Liver (tissue), 8 donors: ENCODE measurements at regions not wholly inside any gene's neighbourhood (a gene's known extent, or its start where the extent isn't known, plus 50 kb on each side); places are given as distances from the start of the nearest gene placed in this dataset.

Experiments used
- DNase-seq: peaks from one replicate; pipeline ENCODE4 v3.0.0-alpha.2; 2017; ENCODE audit warnings: low spot score
- H3K27ac ChIP-seq, 2 donors: one replicate each; pipeline ENCODE4 v1.7.0; 2013; ENCODE audit warnings: inconsistent platforms in 2 of 2, low read length in 2 of 2, control low read depth in 1 of 2, low read depth in 1 of 2, mild to moderate bottlenecking in 1 of 2
- H3K27me3 ChIP-seq, 4 donors: one replicate each; pipeline versions ENCODE4 v1.6.1 to v1.7.0; 2013; ENCODE audit warnings: low read length in 3 of 4, inconsistent platforms in 1 of 4, mild to moderate bottlenecking in 1 of 4, moderate library complexity in 1 of 4; ENCODE audit not compliant: control insufficient read depth in 4 of 4, insufficient read depth in 4 of 4
- H3K36me3 ChIP-seq, 4 donors: one replicate each; pipeline versions ENCODE4 v1.6.1 to v1.7.0; 2013; ENCODE audit warnings: low read length in 3 of 4, mild to moderate bottlenecking in 3 of 4, low read depth in 1 of 4, moderate library complexity in 1 of 4; ENCODE audit not compliant: control insufficient read depth in 4 of 4, insufficient read depth in 3 of 4
- H3K4me1 ChIP-seq, 4 donors: one replicate each; pipeline versions ENCODE4 v1.6.1 to v1.7.0; 2013; ENCODE audit warnings: low read length in 3 of 4, mild to moderate bottlenecking in 3 of 4, moderate library complexity in 1 of 4; ENCODE audit not compliant: control insufficient read depth in 4 of 4, insufficient read depth in 4 of 4
- H3K4me3 ChIP-seq, 3 donors: one replicate each; pipeline versions ENCODE4 v1.6.1 to v1.7.0; 2013; ENCODE audit warnings: low read length in 3 of 3, control low read depth in 1 of 3, low read depth in 1 of 3, mild to moderate bottlenecking in 1 of 3
- H3K9ac ChIP-seq, 2 donors: one replicate each; pipeline ENCODE4 v1.7.0; 2013; ENCODE audit warnings: low read length in 2 of 2, mild to moderate bottlenecking in 2 of 2, moderate library complexity in 2 of 2, control low read depth in 1 of 2, low read depth in 1 of 2
- H3K9me3 ChIP-seq, 4 donors: one replicate each; pipeline versions ENCODE4 v1.6.1 to v1.7.0; 2013; ENCODE audit warnings: low read length in 3 of 4; ENCODE audit not compliant: control insufficient read depth in 4 of 4
- EGR1 ChIP-seq, 2 donors: IDR thresholded peaks; 2 replicates each; pipeline ENCODE4 v1.6.1; 2016 to 2018; ENCODE audit warnings: antibody characterized with exemption in 2 of 2, low read depth in 2 of 2
- FOXA1 ChIP-seq: IDR thresholded peaks from 2 replicates; pipeline ENCODE4 v1.6.1; 2016; ENCODE audit warnings: antibody characterized with exemption
- FOXA2 ChIP-seq: IDR thresholded peaks from 2 replicates; pipeline ENCODE4 v1.6.1; 2016; ENCODE audit warnings: antibody characterized with exemption
- GABPA ChIP-seq, 2 donors: IDR thresholded peaks in 1 of 2; conservative IDR thresholded peaks in 1 of 2; 2 replicates each; pipeline ENCODE4 v1.6.1; 2016; ENCODE audit warnings: antibody characterized with exemption in 2 of 2, mild to moderate bottlenecking in 1 of 2, moderate library complexity in 1 of 2
- HNF4A ChIP-seq, 2 donors: conservative IDR thresholded peaks; 2 replicates each; pipeline ENCODE4 v1.6.1; 2016; ENCODE audit warnings: antibody characterized with exemption in 2 of 2, mild to moderate bottlenecking in 2 of 2
- HNF4G ChIP-seq: IDR thresholded peaks from 2 replicates; pipeline ENCODE4 v1.6.1; 2016; ENCODE audit warnings: antibody characterized with exemption
- JUND ChIP-seq, 2 donors: IDR thresholded peaks; 2 replicates each; pipeline ENCODE4 v1.6.1; 2016; ENCODE audit warnings: antibody characterized with exemption in 2 of 2
- NR2F2 ChIP-seq: IDR thresholded peaks from 2 replicates; pipeline ENCODE4 v1.6.1; 2016; ENCODE audit warnings: antibody characterized with exemption
- RAD21 ChIP-seq, 2 donors: IDR thresholded peaks; 2 replicates each; pipeline ENCODE4 v1.6.1; 2016; ENCODE audit warnings: antibody characterized with exemption in 2 of 2, mild to moderate bottlenecking in 2 of 2
- RXRA ChIP-seq, 2 donors: IDR thresholded peaks; 2 replicates each; pipeline ENCODE4 v1.6.1; 2017 to 2018; ENCODE audit warnings: antibody characterized with exemption in 2 of 2, mild to moderate bottlenecking in 1 of 2
- SP1 ChIP-seq: IDR thresholded peaks from 2 replicates; pipeline ENCODE4 v1.6.1; 2018; ENCODE audit warnings: antibody characterized with exemption, mild to moderate bottlenecking
- TAF1 ChIP-seq: conservative IDR thresholded peaks from 2 replicates; pipeline ENCODE4 v1.6.1; 2016; ENCODE audit warnings: antibody characterized with exemption, mild to moderate bottlenecking
- YY1 ChIP-seq: IDR thresholded peaks from 2 replicates; pipeline ENCODE4 v1.6.1; 2016; ENCODE audit warnings: antibody characterized with exemption, mild to moderate bottlenecking
- WGBS: extraction: QIAGEN DNeasy Blood & Tissue Kit; methylation state at CpG from one replicate; pipeline ENCODE4 v1.1.7; 2013; 5-methylcytosine and 5-hydroxymethylcytosine counted together
- TF ChIP-seq, protein P1 (sequence below): IDR thresholded peaks from 2 replicates; pipeline ENCODE4 v1.6.1; 2016; ENCODE audit warnings: antibody characterized with exemption
- TF ChIP-seq, protein P2 (sequence below): IDR thresholded peaks from 2 replicates; pipeline ENCODE4 v1.6.1; 2016; ENCODE audit warnings: antibody characterized with exemption
- TF ChIP-seq, protein P3 (sequence below): IDR thresholded peaks from 2 replicates; pipeline ENCODE4 v1.6.1; 2016; ENCODE audit warnings: antibody characterized with exemption
- TF ChIP-seq, protein P4 (sequence below): IDR thresholded peaks from 2 replicates; pipeline ENCODE4 v1.6.1; 2016; ENCODE audit warnings: antibody characterized with exemption, mild to moderate bottlenecking
- TF ChIP-seq, protein P5 (sequence below): fragments of 150-350 bp; IDR thresholded peaks from 2 replicates; pipeline ENCODE4 v1.5.1; 2017; ENCODE audit warnings: improper control_type of control experiment, low read depth, low read length; ENCODE audit not compliant: missing input control
- donor health status: healthy.
- donor health status: healthy.
- donor health status: healthy.
- donor health status: healthy.
- donor health status: healthy.

DNA sequence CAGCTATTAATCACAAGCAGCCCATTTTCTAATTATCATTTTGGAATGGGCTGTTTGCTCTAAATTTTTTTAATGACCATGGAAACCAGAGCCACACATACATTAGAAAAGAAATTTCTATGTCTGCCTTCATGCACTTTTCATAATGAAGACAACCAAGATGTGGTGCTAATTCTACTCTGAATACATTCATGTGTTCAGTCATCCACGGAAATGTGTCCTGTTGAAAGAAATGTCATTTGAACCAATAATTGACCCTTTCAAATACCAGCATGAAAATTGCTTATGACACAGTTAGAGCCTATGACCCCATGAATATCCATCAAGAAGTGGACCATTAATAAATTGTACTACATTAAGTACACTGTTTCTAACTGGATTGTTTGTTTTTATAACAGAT lies 99.7 kb upstream of the KCNA4 start:
- Histone ChIP-seq H3K9me3 (no peaks in the 10 kb centered on the region), H3K4me1 (no peaks in the 10 kb centered on the region), H3K36me3 (no peaks in the 10 kb centered on the region), H3K4me3 (no peak overlapping the region), H3K9ac (no peak overlapping the region), H3K27ac (no peak overlapping the region), H3K27me3 (no peaks in the 10 kb centered on the region)
- WGBS = 75% methylated on average over 1 of the region's 1 CpG
- TF ChIP-seq, protein P1, sequence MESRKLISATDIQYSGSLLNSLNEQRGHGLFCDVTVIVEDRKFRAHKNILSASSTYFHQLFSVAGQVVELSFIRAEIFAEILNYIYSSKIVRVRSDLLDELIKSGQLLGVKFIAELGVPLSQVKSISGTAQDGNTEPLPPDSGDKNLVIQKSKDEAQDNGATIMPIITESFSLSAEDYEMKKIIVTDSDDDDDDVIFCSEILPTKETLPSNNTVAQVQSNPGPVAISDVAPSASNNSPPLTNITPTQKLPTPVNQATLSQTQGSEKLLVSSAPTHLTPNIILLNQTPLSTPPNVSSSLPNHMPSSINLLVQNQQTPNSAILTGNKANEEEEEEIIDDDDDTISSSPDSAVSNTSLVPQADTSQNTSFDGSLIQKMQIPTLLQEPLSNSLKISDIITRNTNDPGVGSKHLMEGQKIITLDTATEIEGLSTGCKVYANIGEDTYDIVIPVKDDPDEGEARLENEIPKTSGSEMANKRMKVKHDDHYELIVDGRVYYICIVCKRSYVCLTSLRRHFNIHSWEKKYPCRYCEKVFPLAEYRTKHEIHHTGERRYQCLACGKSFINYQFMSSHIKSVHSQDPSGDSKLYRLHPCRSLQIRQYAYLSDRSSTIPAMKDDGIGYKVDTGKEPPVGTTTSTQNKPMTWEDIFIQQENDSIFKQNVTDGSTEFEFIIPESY = no peak
- TF ChIP-seq, protein P2, sequence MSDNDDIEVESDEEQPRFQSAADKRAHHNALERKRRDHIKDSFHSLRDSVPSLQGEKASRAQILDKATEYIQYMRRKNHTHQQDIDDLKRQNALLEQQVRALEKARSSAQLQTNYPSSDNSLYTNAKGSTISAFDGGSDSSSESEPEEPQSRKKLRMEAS = no peak
- no peak for TF ChIP-seq FOXA2
- no peak for TF ChIP-seq RXRA (IDR thresholded peaks at IDR 0.05)
- TF ChIP-seq YY1 = no peak
- TF ChIP-seq RAD21 (IDR thresholded peaks at IDR 0.05) = no peak
- no peak for TF ChIP-seq HNF4G
- TF ChIP-seq, protein P3, sequence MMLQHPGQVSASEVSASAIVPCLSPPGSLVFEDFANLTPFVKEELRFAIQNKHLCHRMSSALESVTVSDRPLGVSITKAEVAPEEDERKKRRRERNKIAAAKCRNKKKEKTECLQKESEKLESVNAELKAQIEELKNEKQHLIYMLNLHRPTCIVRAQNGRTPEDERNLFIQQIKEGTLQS = no peak
- TF ChIP-seq GABPA (IDR thresholded peaks at IDR 0.05 in 1 of 2, conservative IDR thresholded peaks at IDR 0.05 in 1 of 2) = no peak
- no peak for TF ChIP-seq EGR1 (IDR thresholded peaks at IDR 0.05; ENCODE audit: low read depth in 2 of 2)
- TF ChIP-seq TAF1 = no peak
- TF ChIP-seq FOXA1 = no peak
- TF ChIP-seq HNF4A (conservative IDR thresholded peaks at IDR 0.05) = no peak
- TF ChIP-seq SP1 = no peak
- TF ChIP-seq JUND (IDR thresholded peaks at IDR 0.05) = no peak
- TF ChIP-seq NR2F2 = no peak
- TF ChIP-seq, protein P4, sequence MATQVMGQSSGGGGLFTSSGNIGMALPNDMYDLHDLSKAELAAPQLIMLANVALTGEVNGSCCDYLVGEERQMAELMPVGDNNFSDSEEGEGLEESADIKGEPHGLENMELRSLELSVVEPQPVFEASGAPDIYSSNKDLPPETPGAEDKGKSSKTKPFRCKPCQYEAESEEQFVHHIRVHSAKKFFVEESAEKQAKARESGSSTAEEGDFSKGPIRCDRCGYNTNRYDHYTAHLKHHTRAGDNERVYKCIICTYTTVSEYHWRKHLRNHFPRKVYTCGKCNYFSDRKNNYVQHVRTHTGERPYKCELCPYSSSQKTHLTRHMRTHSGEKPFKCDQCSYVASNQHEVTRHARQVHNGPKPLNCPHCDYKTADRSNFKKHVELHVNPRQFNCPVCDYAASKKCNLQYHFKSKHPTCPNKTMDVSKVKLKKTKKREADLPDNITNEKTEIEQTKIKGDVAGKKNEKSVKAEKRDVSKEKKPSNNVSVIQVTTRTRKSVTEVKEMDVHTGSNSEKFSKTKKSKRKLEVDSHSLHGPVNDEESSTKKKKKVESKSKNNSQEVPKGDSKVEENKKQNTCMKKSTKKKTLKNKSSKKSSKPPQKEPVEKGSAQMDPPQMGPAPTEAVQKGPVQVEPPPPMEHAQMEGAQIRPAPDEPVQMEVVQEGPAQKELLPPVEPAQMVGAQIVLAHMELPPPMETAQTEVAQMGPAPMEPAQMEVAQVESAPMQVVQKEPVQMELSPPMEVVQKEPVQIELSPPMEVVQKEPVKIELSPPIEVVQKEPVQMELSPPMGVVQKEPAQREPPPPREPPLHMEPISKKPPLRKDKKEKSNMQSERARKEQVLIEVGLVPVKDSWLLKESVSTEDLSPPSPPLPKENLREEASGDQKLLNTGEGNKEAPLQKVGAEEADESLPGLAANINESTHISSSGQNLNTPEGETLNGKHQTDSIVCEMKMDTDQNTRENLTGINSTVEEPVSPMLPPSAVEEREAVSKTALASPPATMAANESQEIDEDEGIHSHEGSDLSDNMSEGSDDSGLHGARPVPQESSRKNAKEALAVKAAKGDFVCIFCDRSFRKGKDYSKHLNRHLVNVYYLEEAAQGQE = no peak
- TF ChIP-seq, protein P5, sequence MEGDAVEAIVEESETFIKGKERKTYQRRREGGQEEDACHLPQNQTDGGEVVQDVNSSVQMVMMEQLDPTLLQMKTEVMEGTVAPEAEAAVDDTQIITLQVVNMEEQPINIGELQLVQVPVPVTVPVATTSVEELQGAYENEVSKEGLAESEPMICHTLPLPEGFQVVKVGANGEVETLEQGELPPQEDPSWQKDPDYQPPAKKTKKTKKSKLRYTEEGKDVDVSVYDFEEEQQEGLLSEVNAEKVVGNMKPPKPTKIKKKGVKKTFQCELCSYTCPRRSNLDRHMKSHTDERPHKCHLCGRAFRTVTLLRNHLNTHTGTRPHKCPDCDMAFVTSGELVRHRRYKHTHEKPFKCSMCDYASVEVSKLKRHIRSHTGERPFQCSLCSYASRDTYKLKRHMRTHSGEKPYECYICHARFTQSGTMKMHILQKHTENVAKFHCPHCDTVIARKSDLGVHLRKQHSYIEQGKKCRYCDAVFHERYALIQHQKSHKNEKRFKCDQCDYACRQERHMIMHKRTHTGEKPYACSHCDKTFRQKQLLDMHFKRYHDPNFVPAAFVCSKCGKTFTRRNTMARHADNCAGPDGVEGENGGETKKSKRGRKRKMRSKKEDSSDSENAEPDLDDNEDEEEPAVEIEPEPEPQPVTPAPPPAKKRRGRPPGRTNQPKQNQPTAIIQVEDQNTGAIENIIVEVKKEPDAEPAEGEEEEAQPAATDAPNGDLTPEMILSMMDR = no peak
- no peak for DNase-seq
